Gastroesophageal sphincter (tissue), 4 donors: ENCODE measurements at regions not wholly inside any gene's neighbourhood (a gene's known extent, or its start where the extent isn't known, plus 50 kb on each side); places are given as distances from the start of the nearest gene placed in this dataset.
"Not testable (repeated sequence)": the region's sequence is repeated elsewhere in the genome, so short reads cannot be mapped to it uniquely, and the experiment has no call there.

Experiments
- ATAC-seq: fragments of 150-250 bp; one replicate; pipeline ENCODE4 v1.9.1; 2016; ENCODE audit warnings: mild to moderate bottlenecking, moderate library complexity
- H3K27ac ChIP-seq, 4 donors: fragments of 200-600 bp; sonication (generic) in 3 of 4; 1 replicate in 3 of 4; 2 replicates in 1 of 4; pipeline ENCODE4 v1.5.1; 2016 to 2019
- H3K27me3 ChIP-seq: fragments of 200-600 bp; sonication (generic); one replicate; pipeline ENCODE4 v1.5.1; 2019
- H3K36me3 ChIP-seq, 2 donors: fragments of 200-600 bp; sonication (generic); one replicate each; pipeline ENCODE4 v1.5.1; 2019; ENCODE audit warnings: control low read depth in 1 of 2
- H3K4me1 ChIP-seq, 3 donors: fragments of 200-600 bp; sonication (generic); 1 replicate in 2 of 3; 2 replicates in 1 of 3; pipeline ENCODE4 v1.5.1; 2016 to 2019; ENCODE audit warnings: control low read depth in 2 of 3
- H3K4me3 ChIP-seq, 2 donors: fragments of 200-600 bp; sonication (generic); one replicate each; pipeline ENCODE4 v1.5.1; 2019; ENCODE audit warnings: mild to moderate bottlenecking in 1 of 2, moderate library complexity in 1 of 2
- H3K9me3 ChIP-seq, 3 donors: fragments of 200-600 bp; sonication (generic); one replicate each; pipeline ENCODE4 v1.5.1; 2017 to 2019; ENCODE audit warnings: control low read depth in 2 of 3
- EP300 ChIP-seq: sonication (generic); formaldehyde crosslinking; IDR thresholded peaks from one replicate; pipeline ENCODE4 v1.6.1; 2017; ENCODE audit warnings: antibody characterized with exemption, mild to moderate bottlenecking
- POLR2A ChIP-seq, 2 donors: fragments of 450-650 bp; IDR thresholded peaks; one replicate each; pipeline ENCODE4 v1.6.1; 2017; ENCODE audit warnings: antibody characterized with exemption in 2 of 2, mild to moderate bottlenecking in 2 of 2, moderate library complexity in 1 of 2
- POLR2AphosphoS5 ChIP-seq: sonication (generic); formaldehyde crosslinking; IDR thresholded peaks from one replicate; pipeline ENCODE4 v1.6.1; 2017; ENCODE audit warnings: antibody characterized with exemption
- WGBS, 2 donors: methylation state at CpG; one replicate each; pipeline ENCODE4 v1.1.5; 2018; ENCODE audit warnings: low coverage in 1 of 2; 5-methylcytosine and 5-hydroxymethylcytosine counted together
- TF ChIP-seq, protein P1 (sequence below), 4 experiments: fragments of 200-600 bp in 2 of 4; fragments of 450-650 bp in 2 of 4; sonication (generic) in 1 of 4; IDR thresholded peaks; one replicate each; pipeline ENCODE4 v1.5.1; 2017 to 2019; ENCODE audit warnings: antibody characterized with exemption in 4 of 4, mild to moderate bottlenecking in 2 of 4, moderate library complexity in 2 of 4

DNA sequence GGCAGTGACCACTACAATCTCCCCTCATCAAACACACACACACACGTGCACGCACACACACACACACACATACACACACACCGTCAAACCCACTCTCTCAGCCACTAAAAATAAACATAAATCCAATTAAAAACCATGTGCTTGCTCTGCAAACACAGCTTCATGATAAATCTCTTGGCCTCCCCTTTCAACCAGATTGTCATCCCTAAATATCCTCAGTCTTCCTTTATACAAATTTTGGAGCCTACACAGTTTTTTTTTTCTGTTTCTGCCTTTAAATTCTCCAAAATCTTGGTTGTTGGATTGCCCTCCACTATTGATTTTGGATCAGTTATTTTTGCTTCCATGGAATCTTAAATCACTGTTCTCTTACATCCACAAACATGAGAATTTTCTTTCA lies 245.6 kb downstream of the SATB1 start:
- Histone ChIP-seq H3K4me1 (no peaks in the 10 kb centered on the region), H3K27me3 (no peaks in the 10 kb centered on the region), H3K4me3 (no peak overlapping the region), H3K36me3 (no peaks in the 10 kb centered on the region), H3K27ac (no peak overlapping the region), H3K9me3 (no peaks in the 10 kb centered on the region)
- 51 to 70% methylated on average over 3 of the region's 3 CpGs for WGBS, 2 donors
- TF ChIP-seq, protein P1, sequence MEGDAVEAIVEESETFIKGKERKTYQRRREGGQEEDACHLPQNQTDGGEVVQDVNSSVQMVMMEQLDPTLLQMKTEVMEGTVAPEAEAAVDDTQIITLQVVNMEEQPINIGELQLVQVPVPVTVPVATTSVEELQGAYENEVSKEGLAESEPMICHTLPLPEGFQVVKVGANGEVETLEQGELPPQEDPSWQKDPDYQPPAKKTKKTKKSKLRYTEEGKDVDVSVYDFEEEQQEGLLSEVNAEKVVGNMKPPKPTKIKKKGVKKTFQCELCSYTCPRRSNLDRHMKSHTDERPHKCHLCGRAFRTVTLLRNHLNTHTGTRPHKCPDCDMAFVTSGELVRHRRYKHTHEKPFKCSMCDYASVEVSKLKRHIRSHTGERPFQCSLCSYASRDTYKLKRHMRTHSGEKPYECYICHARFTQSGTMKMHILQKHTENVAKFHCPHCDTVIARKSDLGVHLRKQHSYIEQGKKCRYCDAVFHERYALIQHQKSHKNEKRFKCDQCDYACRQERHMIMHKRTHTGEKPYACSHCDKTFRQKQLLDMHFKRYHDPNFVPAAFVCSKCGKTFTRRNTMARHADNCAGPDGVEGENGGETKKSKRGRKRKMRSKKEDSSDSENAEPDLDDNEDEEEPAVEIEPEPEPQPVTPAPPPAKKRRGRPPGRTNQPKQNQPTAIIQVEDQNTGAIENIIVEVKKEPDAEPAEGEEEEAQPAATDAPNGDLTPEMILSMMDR (IDR thresholded peaks at IDR 0.05): no peak
- TF ChIP-seq POLR2A (IDR thresholded peaks at IDR 0.05) (no peak), EP300 (no peak), POLR2AphosphoS5 (no peak)
- no peak for ATAC-seq

DNA sequence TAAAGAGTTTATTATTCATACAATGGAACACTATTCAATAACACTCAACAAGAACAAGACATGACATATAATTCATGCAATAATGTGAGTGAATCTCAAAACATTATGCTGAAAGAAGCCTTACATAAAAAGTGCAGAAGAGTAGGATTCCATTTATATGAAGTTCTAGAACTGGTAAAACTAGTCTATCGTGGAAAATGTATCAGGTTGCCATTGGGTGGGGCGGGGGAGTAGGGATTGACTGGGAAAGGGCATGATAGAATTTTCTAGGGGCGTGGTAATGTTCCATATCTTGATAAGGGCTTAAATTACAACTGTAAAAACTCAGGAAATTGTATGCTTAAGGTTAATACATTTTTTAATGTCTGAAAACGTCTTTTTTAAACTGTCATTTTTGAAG lies 247.9 kb downstream of the SATB1 start:
- Histone ChIP-seq H3K27me3 (no peaks in the 10 kb centered on the region), H3K36me3 (no peaks in the 10 kb centered on the region), H3K4me1 (no peaks in the 10 kb centered on the region), H3K4me3 (no peak overlapping the region), H3K27ac (no peak overlapping the region), H3K9me3 (no peaks in the 10 kb centered on the region)
- 75 to 81% methylated on average over 4 of the region's 4 CpGs for WGBS, 2 donors
- no peak for ATAC-seq
- TF ChIP-seq POLR2A (IDR thresholded peaks at IDR 0.05) (no peak), POLR2AphosphoS5 (no peak), EP300 (no peak)
- TF ChIP-seq, protein P1 (IDR thresholded peaks at IDR 0.05): no peak

DNA sequence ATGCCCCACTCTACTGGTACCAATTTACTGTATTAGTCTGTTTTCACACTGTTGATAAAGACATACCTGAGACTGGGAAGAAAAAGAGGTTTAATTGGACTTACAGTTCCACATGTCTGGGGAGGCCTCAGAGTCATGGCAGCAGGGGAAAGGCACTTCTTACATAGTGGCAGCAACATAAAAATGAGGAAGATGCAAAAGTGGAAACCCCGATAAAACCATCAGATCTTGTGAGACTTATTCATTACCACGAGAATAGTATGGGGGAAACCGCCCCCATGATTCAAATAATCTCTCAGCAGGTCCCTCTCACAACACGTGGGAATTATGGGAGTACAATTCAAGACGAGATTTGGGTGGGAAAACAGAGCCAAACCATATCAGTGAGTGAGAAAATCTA lies 251.2 kb downstream of the SATB1 start:
- WGBS, 2 donors: 71 to 76% methylated on average over 4 of the region's 5 CpGs
- not testable (repeated sequence) for H3K27me3 ChIP-seq, H3K9me3 ChIP-seq, ATAC-seq, H3K36me3 ChIP-seq, H3K27ac ChIP-seq, H3K4me3 ChIP-seq, H3K4me1 ChIP-seq

DNA sequence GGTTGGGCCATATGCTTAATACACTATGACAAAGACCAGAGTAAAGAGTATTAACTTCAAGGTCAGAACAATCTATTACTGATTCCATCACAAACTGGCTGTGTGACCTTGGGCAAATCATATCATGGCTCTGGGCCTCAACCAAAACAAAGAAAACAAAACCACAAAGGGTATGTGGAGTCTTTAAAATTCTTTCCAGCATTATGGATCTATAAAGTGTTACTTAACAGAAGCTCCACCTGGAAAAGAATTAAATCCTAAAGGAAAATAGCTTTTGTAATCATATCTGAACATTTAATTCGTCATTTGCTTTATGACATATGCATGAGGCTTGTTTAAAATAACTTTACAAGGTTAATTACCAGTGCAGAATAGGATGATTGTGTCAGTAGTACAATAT lies 265.5 kb downstream of the SATB1 start:
- no peak for ATAC-seq
- Histone ChIP-seq H3K36me3 (no peaks in the 10 kb centered on the region), H3K27ac (no peak overlapping the region), H3K4me1 (peaks cover 0 to 6% (median under 1%) of the 10 kb centered on the region in 3 donors), H3K27me3 (no peaks in the 10 kb centered on the region), H3K4me3 (no peak overlapping the region), H3K9me3 (no peaks in the 10 kb centered on the region)
- WGBS, 2 donors: 82 to 100% methylated on average over 1 of the region's 1 CpG
- TF ChIP-seq POLR2AphosphoS5: no peak
- TF ChIP-seq, protein P1 (IDR thresholded peaks at IDR 0.05): no peak
- no peak for TF ChIP-seq POLR2A (IDR thresholded peaks at IDR 0.05)
- no peak for TF ChIP-seq EP300

DNA sequence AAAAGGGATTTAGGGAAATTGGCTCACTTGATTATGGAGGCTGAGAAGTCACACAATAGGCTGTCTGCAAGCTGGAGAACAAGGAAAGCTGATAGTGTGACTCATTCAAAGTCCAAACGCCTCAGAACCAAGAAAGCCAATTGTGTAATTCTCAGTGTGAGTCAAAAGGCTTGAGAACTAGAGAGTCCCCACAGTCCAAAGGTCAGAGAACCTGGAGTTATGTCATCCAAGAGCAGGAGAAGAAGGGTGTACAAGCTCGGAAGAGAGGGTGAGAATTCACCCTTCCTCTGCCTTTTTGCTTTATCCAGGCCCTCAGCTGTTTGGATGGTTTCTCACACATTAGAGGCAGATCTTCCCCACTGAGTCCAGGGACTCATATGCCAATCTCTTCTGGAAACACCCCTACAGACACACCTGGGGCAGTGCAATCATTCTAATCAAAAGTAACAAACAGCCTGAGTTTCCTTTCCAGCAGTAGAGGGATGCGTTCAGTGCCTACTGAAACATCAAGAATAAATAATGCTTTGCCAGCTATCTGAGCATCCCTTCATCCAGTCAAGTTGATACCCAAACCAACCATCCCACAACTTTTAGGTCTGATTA lies 271.5 kb downstream of the SATB1 start:
- no peaks in the 10 kb centered on the region for H3K9me3 ChIP-seq
- no peak overlapping the region for H3K27ac ChIP-seq
- TF ChIP-seq POLR2A (IDR thresholded peaks at IDR 0.05) (no peak), EP300 (no peak), POLR2AphosphoS5 (no peak)
- TF ChIP-seq, protein P1 (IDR thresholded peaks at IDR 0.05): no peak
- no peak for ATAC-seq
- 41 to 56% methylated on average over 3 of the region's 3 CpGs for WGBS, 2 donors
- H3K4me1 ChIP-seq: no peaks in the 10 kb centered on the region
- H3K27me3 ChIP-seq: no peaks in the 10 kb centered on the region
- no peaks in the 10 kb centered on the region for H3K36me3 ChIP-seq
- no peak overlapping the region for H3K4me3 ChIP-seq
